Suprapubic skin (tissue), 4 donors: ENCODE measurements at regions not wholly inside any gene's neighbourhood (a gene's known extent, or its start where the extent isn't known, plus 50 kb on each side); places are given as distances from the start of the nearest gene placed in this dataset.

Experiments used
- DNase-seq, 2 donors: peaks; one replicate each; pipeline ENCODE4 v3.0.0-alpha.2; 2019; ENCODE audit warnings: low spot score in 2 of 2
- H3K27ac ChIP-seq: fragments of 200-600 bp; sonication (generic); one replicate; pipeline ENCODE4 v1.5.1; 2019
- H3K27me3 ChIP-seq: fragments of 200-600 bp; sonication (generic); one replicate; pipeline ENCODE4 v1.5.1; 2019
- H3K36me3 ChIP-seq: fragments of 200-600 bp; sonication (generic); one replicate; pipeline ENCODE4 v1.5.1; 2019
- H3K4me1 ChIP-seq: fragments of 200-600 bp; sonication (generic); one replicate; pipeline ENCODE4 v1.5.1; 2019
- H3K4me3 ChIP-seq: fragments of 200-600 bp; sonication (generic); one replicate; pipeline ENCODE4 v1.5.1; 2019; ENCODE audit warnings: mild to moderate bottlenecking
- H3K9me3 ChIP-seq: fragments of 200-600 bp; sonication (generic); one replicate; pipeline ENCODE4 v1.5.1; 2019
- EP300 ChIP-seq: sonication (generic); formaldehyde crosslinking; IDR thresholded peaks from one replicate; pipeline ENCODE4 v1.6.1; 2017; ENCODE audit warnings: antibody characterized with exemption
- POLR2A ChIP-seq, 2 donors: fragments of 450-650 bp; IDR thresholded peaks; one replicate each; pipeline ENCODE4 v1.6.1; 2017; ENCODE audit warnings: antibody characterized with exemption in 2 of 2, mild to moderate bottlenecking in 2 of 2, moderate library complexity in 2 of 2
- POLR2AphosphoS5 ChIP-seq, 3 donors: sonication (generic); formaldehyde crosslinking; IDR thresholded peaks; one replicate each; pipeline ENCODE4 v1.6.1; 2017; ENCODE audit warnings: antibody characterized with exemption in 3 of 3
- WGBS: methylation state at CpG from one replicate; pipeline ENCODE4 v1.1.5; 2018; 5-methylcytosine and 5-hydroxymethylcytosine counted together
- TF ChIP-seq, protein P1 (sequence below), 2 donors: fragments of 200-600 bp in 1 of 2; fragments of 450-650 bp in 1 of 2; sonication (generic) in 1 of 2; IDR thresholded peaks; one replicate each; pipeline ENCODE4 v1.5.1; 2016 to 2019; ENCODE audit warnings: antibody characterized with exemption in 2 of 2, mild to moderate bottlenecking in 1 of 2, moderate library complexity in 1 of 2

DNA sequence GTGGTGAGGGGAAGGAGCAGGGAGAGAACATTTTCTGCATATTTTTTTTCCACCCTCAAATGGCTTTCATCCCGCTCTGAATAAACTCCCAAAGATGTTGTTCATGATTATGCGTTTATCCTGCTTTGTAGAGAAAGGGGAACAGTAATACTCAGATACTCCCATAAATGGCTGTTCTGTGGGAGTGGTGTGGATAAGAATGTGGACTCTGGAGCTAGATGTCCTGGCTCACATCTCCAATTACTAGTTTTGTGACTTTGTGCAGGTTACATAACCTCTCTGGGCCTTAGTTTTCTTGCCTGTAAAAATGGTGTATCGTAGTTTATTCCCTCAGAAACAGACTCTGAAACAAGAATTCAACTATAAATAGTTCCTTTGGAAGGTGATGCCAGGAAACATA lies 395.4 kb upstream of the SUCLG2 start:
- Histone ChIP-seq H3K4me1 (no peaks in the 10 kb centered on the region), H3K9me3 (no peaks in the 10 kb centered on the region), H3K36me3 (no peaks in the 10 kb centered on the region), H3K4me3 (no peak overlapping the region), H3K27me3 (no peaks in the 10 kb centered on the region), H3K27ac (no peak overlapping the region)
- DNase-seq = no peak
- TF ChIP-seq EP300 (no peak), POLR2AphosphoS5 (IDR thresholded peaks at IDR 0.05) (no peak), POLR2A (IDR thresholded peaks at IDR 0.05) (no peak)
- TF ChIP-seq, protein P1, sequence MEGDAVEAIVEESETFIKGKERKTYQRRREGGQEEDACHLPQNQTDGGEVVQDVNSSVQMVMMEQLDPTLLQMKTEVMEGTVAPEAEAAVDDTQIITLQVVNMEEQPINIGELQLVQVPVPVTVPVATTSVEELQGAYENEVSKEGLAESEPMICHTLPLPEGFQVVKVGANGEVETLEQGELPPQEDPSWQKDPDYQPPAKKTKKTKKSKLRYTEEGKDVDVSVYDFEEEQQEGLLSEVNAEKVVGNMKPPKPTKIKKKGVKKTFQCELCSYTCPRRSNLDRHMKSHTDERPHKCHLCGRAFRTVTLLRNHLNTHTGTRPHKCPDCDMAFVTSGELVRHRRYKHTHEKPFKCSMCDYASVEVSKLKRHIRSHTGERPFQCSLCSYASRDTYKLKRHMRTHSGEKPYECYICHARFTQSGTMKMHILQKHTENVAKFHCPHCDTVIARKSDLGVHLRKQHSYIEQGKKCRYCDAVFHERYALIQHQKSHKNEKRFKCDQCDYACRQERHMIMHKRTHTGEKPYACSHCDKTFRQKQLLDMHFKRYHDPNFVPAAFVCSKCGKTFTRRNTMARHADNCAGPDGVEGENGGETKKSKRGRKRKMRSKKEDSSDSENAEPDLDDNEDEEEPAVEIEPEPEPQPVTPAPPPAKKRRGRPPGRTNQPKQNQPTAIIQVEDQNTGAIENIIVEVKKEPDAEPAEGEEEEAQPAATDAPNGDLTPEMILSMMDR (IDR thresholded peaks at IDR 0.05) = no peak
- 76% methylated on average over 3 of the region's 3 CpGs for WGBS

DNA sequence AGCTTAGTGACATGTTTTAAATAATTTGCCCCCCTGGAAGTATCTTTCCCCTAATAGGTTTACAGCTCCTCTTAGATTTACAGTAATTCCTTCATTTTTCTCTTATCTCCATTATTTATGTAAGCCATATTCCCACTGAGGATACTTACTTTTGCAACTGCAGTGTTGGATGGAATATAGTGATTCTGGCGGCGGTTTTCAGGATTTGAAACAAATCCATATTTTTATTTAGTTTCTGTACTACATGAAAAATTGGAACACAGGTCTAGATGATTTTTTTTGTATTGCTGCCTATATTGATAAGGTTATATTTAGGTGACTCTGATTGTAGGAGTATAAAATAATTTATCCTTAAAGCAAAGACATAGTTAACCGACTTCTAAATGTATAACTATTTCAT lies 391.6 kb upstream of the SUCLG2 start:
- no peak for DNase-seq
- TF ChIP-seq, protein P1 (IDR thresholded peaks at IDR 0.05) = no peak
- TF ChIP-seq POLR2A (IDR thresholded peaks at IDR 0.05) = no peak
- no peak for TF ChIP-seq POLR2AphosphoS5 (IDR thresholded peaks at IDR 0.05)
- no peak for TF ChIP-seq EP300
- Histone ChIP-seq H3K4me3 (no peak overlapping the region), H3K36me3 (no peaks in the 10 kb centered on the region), H3K27ac (no peak overlapping the region), H3K4me1 (no peaks in the 10 kb centered on the region), H3K9me3 (no peaks in the 10 kb centered on the region), H3K27me3 (no peaks in the 10 kb centered on the region)
- WGBS = 72% methylated on average over 3 of the region's 3 CpGs

DNA sequence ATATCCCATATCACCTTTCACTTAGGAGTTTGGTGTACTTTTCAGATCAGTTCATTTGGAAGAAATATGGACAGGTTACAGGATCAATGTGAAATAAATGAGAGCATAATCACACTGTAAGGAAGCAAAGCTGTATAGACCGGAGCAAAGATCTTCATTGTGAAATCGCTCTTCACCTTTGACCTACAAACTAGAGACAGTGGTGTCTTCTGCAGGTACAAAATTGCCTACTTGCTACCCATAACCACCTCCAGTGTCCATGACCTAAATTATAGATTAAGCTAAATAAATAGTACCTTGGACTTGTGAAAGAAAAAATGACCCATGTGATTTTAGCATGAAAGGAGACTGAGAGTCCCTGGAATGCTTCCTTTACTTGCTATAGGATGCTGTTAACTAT lies 379.5 kb upstream of the SUCLG2 start:
- Histone ChIP-seq H3K4me1 (no peaks in the 10 kb centered on the region), H3K36me3 (no peaks in the 10 kb centered on the region), H3K27me3 (no peaks in the 10 kb centered on the region), H3K4me3 (no peak overlapping the region), H3K9me3 (no peaks in the 10 kb centered on the region), H3K27ac (no peak overlapping the region)
- WGBS = 92% methylated on average over 2 of the region's 2 CpGs
- DNase-seq = no peak
- TF ChIP-seq POLR2A (IDR thresholded peaks at IDR 0.05) (no peak), EP300 (no peak), POLR2AphosphoS5 (IDR thresholded peaks at IDR 0.05) (no peak)
- TF ChIP-seq, protein P1 (IDR thresholded peaks at IDR 0.05) = no peak

DNA sequence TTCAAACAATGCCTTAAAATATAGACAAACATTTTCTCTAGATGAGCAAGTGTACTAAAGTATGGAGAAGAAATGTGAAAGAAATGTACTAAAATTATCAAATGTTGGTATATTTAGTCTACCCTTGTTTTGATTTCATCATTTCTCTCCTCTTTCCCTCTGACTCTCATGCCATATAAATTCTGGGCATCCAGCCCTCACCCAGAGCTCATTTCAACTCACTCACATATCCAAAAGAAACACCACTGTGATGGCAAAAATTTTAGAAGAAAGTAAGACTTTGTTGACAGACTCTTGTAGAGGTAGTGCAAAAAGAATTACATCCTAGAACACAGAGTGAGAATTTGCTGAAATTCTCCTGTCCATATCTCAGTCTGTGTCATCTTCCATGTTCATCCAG lies 377.8 kb upstream of the SUCLG2 start:
- TF ChIP-seq POLR2A (IDR thresholded peaks at IDR 0.05) (no peak), POLR2AphosphoS5 (IDR thresholded peaks at IDR 0.05) (no peak), EP300 (no peak)
- TF ChIP-seq, protein P1 (IDR thresholded peaks at IDR 0.05) = no peak
- no peak for DNase-seq
- no peaks in the 10 kb centered on the region for H3K27me3 ChIP-seq
- no peaks in the 10 kb centered on the region for H3K9me3 ChIP-seq
- H3K4me3 ChIP-seq = no peak overlapping the region
- no peak overlapping the region for H3K27ac ChIP-seq
- no peaks in the 10 kb centered on the region for H3K4me1 ChIP-seq
- H3K36me3 ChIP-seq = no peaks in the 10 kb centered on the region

DNA sequence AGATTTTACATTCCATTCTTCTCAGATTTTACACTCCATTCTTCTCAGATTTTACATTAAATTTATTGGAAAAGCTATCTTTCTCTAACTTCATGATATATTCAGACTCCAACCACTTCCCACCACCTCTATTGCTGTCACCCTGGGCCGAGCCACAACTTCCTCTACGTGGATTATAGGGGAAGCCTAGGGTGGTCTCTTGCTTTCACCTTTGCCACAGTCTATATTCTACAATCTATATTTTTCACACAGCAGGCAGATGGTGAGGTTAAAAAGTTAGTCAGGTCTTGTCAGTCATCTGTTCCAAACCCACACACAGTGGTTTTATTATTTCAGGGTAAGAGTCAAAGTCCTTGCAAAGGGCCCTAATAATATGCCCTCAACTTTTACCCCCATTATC lies 370.8 kb upstream of the SUCLG2 start:
- no peak overlapping the region for H3K27ac ChIP-seq
- no peak for TF ChIP-seq POLR2A (IDR thresholded peaks at IDR 0.05)
- TF ChIP-seq POLR2AphosphoS5 (IDR thresholded peaks at IDR 0.05) = no peak
- no peak for TF ChIP-seq EP300
- TF ChIP-seq, protein P1 (IDR thresholded peaks at IDR 0.05) = no peak
- 83% methylated on average over 2 of the region's 2 CpGs for WGBS
- no peaks in the 10 kb centered on the region for H3K9me3 ChIP-seq
- no peaks in the 10 kb centered on the region for H3K4me1 ChIP-seq
- no peak for DNase-seq
- H3K4me3 ChIP-seq = no peak overlapping the region
- no peaks in the 10 kb centered on the region for H3K27me3 ChIP-seq
- H3K36me3 ChIP-seq = no peaks in the 10 kb centered on the region
